T47D (cell line): ENCODE measurements at regions not wholly inside any gene's neighbourhood (a gene's known extent, or its start where the extent isn't known, plus 50 kb on each side); places are given as distances from the start of the nearest gene placed in this dataset.
"Not testable (repeated sequence)": the region's sequence is repeated elsewhere in the genome, so short reads cannot be mapped to it uniquely, and the experiment has no call there.

Experiments used
- DNase-seq, 2 experiments: peaks; one replicate each; pipeline versions ENCODE4 v3.0.0 to v3.0.0-alpha.2; 2011 to 2012; ENCODE audit warnings: low read depth in 1 of 2, low spot score in 1 of 2
- JUND ChIP-seq: IDR thresholded peaks from 2 replicates; pipeline ENCODE4 v1.6.1; 2012; ENCODE audit warnings: low read depth
- in situ Hi-C: cut with HindIII; loops from 2 replicates; pipeline ENCODE4 v1.10.0; 2016; ENCODE audit warnings: low sequenced_read_pairs, low pct_unique_long_range_greater_than_20kb

- in situ Hi-C loops = no loop called here
- DNase-seq = no peak
- TF ChIP-seq JUND = no peak
These were observed 228.4 kb upstream of the BTBD3 start for GRCh38 chr20:11689262-11689661.

GRCh38 chr20:11691766-11692165 lies 225.9 kb upstream of the BTBD3 start:
- in situ Hi-C loops = no loop called here
- TF ChIP-seq JUND = no peak
- no peak for DNase-seq

- TF ChIP-seq JUND = no peak
- in situ Hi-C loops = no loop called here
- DNase-seq = no peak
These were observed 225.1 kb upstream of the BTBD3 start for GRCh38 chr20:11692567-11692966.

- no peak for TF ChIP-seq JUND
- in situ Hi-C loops = no loop called here
- DNase-seq = no peak
These were observed 223.2 kb upstream of the BTBD3 start for GRCh38 chr20:11694467-11694866.

GRCh38 chr20:11697055-11697454 lies 220.6 kb upstream of the BTBD3 start:
- DNase-seq = no peak
- in situ Hi-C loops = no loop called here
- no peak for TF ChIP-seq JUND

GRCh38 chr20:11697646-11698045 lies 220.0 kb upstream of the BTBD3 start:
- no peak for DNase-seq
- TF ChIP-seq JUND = no peak
- in situ Hi-C loops = no loop called here

- no peak for DNase-seq
- TF ChIP-seq JUND = no peak
- in situ Hi-C loops = no loop called here
These were observed 219.6 kb upstream of the BTBD3 start for GRCh38 chr20:11698124-11698523.

GRCh38 chr20:11700831-11701230 lies 216.9 kb upstream of the BTBD3 start:
- DNase-seq = no peak
- in situ Hi-C loops = no loop called here
- TF ChIP-seq JUND = no peak

- in situ Hi-C loops = no loop called here
- no peak for DNase-seq
- no peak for TF ChIP-seq JUND
These were observed 214.8 kb upstream of the BTBD3 start for GRCh38 chr20:11702721-11703518.

GRCh38 chr20:11705512-11705911 lies 212.2 kb upstream of the BTBD3 start:
- no peak for DNase-seq
- no peak for TF ChIP-seq JUND
- in situ Hi-C loops = no loop called here

- in situ Hi-C loops, DNase-seq: not testable (repeated sequence)
These were observed 209.5 kb upstream of the BTBD3 start for GRCh38 chr20:11708223-11708622.

GRCh38 chr20:11711214-11711613 lies 206.5 kb upstream of the BTBD3 start:
- no peak for TF ChIP-seq JUND
- in situ Hi-C loops = no loop called here
- no peak for DNase-seq

GRCh38 chr20:11712639-11713160 lies 205.0 kb upstream of the BTBD3 start:
- in situ Hi-C loops = no loop called here
- DNase-seq = no peak
- no peak for TF ChIP-seq JUND

- in situ Hi-C loops = no loop called here
- TF ChIP-seq JUND = no peak
These were observed 202.8 kb upstream of the BTBD3 start for GRCh38 chr20:11714886-11715285.

More at GRCh38 chr20:11714886-11715285, 202.8 kb upstream of the BTBD3 start:
- no peak for DNase-seq
